NCI-H82 treated with DMSO at 0.1 percent for 48 hours (cell line): ENCODE measurements at regions not wholly inside any gene's neighbourhood (a gene's known extent, or its start where the extent isn't known, plus 50 kb on each side); places are given as distances from the start of the nearest gene placed in this dataset.
A peak's percentile ranks its signal among the peaks of the same experiment; 100 is the strongest.
"Not testable (repeated sequence)": the region's sequence is repeated elsewhere in the genome, so short reads cannot be mapped to it uniquely, and the experiment has no call there.

Source experiments
- DNase-seq: peaks from one replicate; lab custom pipeline; 2025; ENCODE audit not compliant: unreplicated experiment; lab: John Stamatoyannopoulos, UW

DNA sequence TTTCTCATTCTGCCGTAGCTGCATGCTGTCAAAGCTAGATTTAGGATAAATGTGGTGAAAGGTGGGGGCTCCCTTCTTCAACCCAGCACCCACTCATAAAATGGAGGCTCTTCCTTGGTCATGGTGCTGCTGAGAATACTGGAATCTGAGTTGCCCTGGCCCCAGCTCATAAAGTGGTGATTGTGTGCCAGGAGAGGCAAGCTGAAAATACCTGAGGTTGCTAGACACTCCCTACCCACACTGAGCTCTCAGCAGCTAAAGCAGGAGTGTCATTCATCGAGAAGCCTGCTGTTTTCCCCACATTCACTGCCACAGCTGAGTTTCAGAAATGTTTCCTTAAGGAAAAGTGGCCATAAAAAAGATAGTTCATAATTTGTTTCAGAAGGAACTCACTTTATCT is 297.1 kb upstream of the RBMS1 start:
- DNase-seq: no peak

DNA sequence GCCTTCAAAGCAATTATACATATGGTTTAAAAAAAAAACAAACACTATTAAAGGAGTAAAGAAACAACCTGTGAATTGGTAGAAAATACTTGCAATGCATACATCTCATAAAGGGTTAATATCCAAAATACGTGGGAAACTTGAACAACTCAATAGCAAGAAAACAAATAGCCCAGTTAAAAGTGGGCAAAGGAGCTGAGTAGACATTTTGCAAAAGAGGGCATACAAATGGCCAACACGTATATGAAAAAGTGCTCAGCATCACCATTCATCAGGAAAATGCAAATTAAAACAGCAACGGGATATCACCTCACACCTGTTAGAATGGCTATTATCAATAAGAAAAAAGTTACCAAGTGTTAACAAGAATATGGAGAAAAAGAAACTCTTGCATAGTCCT is 298.3 kb upstream of the RBMS1 start:
- DNase-seq: no peak

DNA sequence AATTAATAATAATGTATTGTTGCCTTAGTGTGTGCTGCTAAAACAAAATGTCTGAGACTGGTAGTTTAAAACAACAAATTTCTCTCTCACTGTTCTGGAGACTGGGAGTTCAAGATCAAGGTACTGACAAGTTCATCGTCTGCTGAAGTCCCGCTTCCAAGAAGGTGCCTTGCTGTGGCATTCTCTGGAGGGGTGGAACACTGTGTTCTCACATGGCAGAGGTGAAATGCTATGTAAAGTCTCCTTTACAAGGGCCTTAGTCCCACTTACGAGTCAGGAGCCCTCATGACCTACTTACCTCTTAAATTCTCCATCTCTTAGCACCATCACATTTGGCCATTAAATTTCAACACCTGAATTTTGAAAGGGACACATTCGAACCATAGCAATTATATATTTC is 299.2 kb upstream of the RBMS1 start:
- DNase-seq: no peak

DNA sequence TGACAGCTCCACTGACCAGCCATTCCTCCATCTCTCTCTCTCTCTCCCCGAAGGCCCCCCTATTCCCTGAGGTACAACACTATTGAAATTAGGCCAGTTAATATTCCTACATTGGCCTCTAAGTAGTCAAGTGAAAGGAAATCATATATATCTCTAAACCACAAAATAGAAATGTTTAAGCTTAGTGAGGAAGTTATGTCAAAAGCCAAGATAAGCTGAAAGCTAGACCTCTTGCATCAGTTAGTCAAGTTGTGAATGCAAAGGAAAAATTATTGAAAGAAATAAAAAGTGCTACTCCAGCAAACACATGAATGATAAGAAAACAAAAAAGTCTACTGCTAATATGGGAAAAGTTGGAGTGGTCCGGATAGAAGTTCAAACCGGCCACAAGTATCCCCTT is 301.3 kb upstream of the RBMS1 start:
- no peak for DNase-seq

DNA sequence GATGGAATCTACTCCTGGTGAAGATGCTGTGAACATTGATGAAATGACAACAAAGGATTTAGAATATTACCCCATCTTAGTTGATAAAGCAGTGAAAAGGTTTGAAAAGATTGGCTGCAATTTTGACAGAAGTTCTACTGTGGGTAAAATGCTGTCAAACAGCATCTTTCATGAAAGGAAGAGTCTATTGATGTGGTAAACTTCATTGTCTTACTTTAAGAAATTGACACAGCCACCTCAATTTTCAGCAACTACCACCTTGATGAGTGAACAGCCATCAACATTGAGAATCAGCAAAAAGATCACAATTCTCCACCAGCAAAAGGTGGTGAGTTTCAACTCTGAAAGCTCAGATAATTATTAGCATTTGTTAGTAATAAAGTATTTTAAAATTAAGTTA is 310.3 kb upstream of the RBMS1 start:
- no peak for DNase-seq

DNA sequence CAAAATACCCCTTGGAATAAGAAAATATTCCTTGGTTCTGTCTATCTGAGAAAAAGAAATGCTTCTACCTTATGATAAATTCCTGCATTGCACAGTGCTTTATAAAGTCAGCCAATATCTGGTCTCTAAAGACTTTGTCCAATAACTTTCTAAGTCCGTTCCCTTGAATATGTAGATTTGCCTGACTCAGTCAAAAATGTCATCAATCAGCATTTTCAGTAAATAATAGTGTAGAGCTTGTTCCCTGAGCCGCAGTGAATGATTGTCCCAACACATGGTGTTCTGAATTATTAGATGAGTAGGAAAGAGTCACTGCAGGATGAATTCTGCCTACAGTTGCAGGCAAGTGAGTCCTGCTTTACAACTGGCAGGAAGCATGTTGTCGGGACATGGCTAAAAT is 316.8 kb upstream of the RBMS1 start:
- no peak for DNase-seq

DNA sequence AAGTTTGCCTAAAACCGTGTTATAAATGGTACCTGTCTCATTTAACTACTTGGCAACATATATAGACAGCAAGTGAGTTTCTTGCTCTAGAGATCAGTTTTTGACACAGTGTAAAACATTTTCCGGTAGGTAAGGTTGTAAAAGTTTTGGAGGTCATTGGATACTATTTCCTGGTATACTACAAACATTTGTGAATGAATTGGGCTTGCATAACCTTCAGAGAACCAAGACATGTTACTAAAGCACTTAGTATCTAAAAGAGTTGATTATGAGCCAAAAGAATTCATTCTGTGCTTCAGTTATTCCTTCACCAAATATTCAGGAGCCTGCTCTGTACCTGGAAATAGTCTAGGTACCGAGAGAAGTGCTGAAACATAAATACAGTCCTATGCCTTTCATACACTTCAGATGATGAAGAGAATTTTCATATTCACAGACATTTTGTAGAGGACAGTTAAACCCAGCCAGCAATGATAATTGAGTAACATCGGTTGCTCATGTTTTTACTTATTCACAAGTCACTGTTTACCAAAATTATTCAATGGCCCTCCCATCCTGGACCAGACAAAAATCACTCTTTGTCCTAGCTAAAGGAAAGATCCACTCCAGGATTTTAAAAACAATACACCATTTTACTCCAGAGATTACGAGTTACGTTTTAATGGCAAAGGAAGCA is 319.4 kb upstream of the RBMS1 start:
- no peak for DNase-seq

DNA sequence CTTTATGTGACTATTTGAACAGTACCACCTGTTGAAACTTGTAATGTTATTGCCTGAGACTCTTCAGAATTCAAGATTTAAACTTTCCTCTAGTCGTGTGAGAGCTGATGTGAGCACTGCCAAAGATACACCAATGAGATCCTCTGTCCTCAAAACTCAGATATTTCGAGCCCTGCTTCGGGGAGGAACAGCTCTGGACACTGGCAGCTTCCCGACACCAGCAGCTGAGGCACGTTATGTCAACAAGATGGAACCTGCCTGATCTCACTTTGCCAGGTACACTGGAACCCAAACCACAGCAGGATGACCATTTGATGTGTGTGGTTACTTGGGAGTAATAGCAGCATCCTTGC is 319.9 kb upstream of the RBMS1 start:
- DNase-seq: no peak

DNA sequence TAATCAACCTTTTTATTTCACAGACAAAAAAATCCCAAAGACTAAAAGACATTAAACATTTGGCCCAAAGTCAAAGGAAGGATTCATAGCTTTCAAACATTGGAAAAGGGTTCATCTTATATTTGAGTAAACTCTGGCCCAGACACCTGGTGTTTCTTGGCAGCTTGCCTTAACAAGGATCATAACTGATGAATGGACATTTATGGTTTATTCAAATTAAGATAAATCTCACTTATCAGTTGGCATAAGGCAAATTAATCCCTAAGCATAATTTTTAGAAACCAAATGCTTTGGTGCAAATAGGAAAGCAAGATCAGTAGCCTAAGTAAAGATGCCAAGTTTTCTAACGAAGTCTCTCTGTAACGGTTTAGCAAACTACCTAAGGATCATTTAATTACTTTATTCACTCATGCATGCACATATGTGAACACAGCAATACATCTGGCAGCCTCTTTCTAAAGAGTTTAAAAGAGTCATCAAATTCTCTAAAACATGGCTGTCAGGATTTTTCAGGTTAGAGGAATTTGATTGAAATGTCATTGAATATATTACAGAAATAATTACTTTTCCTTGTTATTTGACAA is 323.4 kb upstream of the RBMS1 start:
- DNase-seq: no peak

DNA sequence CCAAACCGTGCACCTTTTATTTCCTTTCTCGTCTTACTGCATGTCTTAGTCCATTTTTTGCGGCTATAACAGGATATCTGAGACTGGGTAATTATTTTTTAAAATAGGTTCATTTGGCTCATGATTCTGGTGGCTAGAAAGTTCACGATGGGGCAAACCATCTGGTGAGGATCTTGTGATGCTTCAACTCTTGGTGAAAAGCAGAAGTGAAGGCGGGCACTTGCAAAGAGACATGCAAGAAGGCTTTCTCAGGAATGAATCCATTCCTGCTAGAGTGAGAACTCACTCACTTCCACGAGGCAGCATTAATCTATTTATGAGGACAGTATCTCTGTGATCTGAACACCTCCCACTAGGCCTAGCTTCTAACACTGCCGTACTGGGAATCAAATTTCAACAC is 327.1 kb upstream of the RBMS1 start:
- DNase-seq: no peak

DNA sequence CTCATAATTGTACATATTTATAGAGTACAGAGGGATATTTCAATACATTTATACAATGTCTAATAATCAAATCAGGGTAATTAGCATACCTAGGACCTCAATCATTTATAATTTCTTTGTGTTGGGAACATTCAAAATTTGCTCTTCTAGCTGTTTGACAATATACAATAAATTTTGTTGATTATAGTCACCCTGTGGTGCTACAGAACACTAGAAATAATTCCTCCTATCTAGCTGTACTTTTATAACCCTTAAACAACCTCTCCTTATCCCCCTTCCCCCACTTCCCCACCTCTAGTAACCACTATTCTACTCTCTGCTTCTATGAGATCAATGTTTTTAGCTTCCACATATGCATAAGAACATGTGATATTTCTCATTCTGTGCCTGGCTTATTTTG is 328.4 kb upstream of the RBMS1 start:
- DNase-seq: no peak

DNA sequence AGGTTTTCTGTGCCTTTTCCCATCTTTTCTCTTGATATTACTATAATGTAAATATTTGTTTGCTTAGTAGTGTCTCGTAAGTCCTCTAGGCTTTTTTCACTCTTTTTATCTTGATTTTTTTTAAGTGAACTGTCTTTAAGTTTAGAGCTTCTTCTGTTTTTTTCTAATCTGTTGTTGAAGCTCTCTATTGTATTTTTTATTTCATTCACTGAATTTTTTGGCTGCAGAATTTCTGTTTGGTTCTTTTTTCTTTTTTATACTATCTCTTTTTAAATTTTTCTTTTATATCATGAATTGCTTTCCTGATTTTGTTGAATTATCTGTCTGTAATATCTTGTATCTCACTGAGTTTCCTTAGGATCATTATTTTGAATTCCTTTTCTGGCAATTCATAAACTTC is 331.8 kb upstream of the RBMS1 start:
- no peak for DNase-seq

DNA sequence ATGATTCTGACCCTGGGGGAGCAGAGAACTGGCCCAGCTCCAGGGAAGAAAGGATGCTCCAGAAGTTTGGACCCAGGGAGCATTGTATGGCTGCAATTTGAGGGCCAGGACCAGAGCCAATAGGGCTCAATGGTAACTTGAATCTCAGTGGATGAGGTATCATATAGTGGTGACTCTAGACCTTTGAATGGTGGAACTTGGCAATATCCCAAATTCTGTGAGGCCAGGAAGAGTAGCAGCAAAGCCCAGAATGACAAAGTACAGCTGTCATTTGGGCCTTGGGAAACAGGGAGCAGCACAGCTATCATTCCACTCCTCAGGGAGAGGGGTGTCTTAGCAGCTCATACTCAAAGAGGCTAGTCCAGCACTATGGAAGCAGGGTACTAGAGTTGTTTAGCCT is 332.9 kb upstream of the RBMS1 start:
- DNase-seq: no peak

DNA sequence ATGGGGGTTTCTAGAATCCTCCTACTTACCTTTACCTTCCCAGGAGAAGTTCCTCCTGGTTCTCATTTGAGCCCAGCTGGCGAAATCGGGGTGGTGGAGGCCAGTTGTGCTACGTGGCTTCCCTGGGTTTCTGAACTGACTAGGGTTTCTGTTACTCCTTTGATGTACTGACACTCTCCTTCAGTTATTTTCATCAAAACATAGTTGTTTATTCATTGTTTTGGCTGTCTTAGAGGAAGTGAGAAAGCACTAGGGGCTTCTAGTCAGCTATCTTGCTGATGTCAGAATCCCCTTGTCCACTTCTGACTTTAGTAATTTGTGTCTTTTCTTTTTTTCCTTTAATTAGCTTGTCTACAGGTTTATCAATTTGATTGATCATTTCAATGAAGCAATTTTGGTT is 332.2 kb upstream of the TANK start:
- DNase-seq: no peak

DNA sequence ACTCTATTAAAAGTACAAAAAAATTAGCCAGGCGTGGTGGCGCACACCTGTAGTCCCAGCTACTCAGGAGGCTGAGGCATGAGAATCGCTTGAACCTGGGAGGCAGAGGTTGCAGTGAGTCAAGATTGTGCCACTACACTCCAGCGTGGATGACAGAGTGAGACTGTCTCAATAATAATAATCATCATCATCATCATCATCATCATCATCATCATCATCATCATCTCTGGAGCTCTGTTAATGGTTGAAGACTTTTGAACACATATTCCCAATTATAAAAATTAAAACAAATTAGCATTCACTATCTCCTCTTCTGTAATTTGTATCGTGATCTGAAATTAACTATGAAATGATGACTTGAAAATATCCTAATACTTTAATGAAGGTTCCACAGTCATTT is 327.8 kb upstream of the TANK start:
- DNase-seq: not testable (repeated sequence)

DNA sequence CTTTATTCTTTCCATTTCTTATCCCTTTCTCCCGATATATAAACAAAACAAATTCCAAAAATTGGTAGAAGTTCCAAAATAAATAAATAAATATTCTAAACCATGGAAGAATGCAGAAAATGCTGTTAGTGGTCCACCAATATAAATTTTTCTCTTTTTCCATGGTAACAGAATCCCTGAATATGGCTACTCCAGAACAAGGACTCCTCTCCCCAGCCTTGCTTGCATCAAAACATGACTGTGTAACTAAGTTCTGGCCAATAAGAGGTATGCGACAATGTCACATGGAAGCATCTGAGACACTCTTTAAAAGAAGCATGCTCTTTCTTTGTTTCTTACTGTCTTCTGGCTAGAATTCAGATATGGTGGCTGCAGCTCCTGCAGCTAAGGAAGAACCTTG is 325.1 kb upstream of the TANK start:
- DNase-seq: no peak

DNA sequence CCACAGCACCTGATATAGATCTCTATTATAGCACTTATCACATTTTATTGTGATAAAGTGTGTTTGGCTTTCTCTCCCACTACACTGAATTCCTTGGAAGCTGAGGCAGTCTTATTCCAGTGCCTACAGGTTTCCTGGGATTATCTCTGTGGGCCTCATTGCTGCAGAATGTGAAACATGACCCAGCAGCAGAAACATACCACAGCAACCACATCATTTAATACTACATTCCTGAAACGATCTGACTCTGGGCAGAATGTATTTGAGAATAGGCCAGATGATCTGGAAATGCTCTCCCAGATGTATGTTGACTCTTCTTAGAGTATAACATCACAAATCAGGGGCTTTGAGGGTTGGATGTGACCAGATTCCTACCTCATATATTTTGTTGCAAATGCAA is 323.5 kb upstream of the TANK start:
- DNase-seq: no peak

DNA sequence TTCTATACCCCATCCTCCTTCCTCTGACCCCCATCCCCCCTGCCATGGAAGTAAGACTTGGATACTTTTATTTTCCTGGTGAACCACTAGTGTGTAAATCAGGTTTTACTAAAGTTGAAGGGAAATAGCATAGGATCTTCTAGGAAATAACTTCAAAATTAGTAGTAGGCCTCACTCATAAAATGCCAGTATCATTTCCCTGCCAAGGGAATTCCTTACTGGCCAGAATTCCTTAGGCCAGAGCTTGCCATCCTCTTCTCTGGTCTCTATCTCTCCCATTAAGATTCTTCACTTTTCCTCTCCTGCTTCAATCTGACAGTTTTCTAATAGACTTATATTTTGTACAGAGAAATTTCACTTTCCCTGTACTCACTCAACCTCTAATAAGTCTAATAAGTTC is 322.8 kb upstream of the TANK start:
- DNase-seq: no peak

DNA sequence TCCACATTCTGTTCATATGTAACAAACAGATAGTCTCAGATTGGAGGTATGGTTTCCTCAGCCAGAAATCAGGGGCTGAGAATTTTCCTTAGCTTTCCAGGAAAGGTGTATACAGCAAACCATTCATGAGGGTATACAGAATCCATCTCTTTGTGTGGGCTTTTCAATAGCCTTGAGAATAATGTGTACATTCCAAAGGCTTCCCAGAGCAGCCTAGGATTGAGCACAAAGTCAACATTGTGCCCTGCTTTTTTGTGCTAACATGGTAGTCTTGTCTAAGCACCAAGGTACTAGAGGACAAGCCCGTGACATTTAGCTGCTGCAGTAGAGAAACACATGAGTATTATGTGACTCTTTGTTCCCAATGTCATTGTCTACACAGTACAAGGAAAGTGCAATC is 322.1 kb upstream of the TANK start:
- no peak for DNase-seq

DNA sequence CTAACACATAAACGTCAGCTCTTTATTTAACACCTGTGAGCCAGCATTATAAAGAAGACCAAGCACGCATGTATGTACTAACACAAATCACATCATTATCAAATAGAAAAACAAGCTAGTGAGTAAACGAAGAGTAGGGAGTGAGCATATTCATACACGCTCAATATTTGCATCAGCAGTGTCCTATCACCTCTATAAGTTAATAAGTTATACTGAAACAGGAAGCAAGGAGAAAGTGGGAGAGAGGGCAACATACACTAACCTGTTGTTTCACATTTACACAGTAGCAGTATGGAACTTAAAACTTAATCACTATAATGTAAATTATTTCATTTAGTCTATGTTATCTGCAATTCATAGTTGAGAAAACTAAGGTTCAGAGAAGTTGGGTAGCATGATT is 321.5 kb upstream of the TANK start:
- DNase-seq: no peak

DNA sequence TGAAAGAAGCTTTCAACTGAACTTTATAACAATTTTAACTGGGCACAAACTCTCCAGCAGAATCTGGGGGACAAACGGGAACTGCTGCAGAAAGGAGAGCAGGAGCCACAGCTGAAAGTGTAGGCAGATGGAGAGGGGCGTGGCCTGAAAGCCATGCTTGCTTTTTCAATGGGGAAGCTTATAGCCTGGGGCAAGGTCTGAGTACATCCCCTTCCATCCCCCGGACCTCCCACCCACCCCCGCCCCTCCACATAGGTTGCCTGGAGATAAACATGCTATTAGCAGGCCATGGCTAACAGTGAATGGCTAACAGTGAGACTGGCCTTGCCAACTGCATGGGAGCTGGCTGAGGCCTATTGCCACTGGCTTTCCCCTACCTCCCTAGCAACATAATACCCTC is 317.9 kb upstream of the TANK start:
- DNase-seq: peak; percentile 34

DNA sequence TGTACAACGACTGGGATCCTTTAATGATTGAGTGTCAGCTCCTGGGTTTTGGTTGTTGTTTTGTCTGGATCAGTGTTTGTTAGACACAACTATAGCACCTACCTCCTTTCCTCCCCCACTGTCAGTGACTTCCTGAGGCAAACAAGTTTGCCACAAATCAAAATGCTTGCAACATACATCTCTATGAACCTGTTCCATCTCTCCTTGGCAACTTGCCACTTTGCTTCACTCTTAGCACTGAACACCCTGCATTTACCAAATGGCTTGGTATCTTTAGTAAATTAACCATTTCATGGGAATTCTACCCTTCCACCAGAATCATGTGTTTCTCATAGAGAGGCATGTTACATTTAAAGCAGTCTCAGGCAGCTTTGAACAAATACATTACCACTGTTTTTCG is 301.1 kb upstream of the TANK start:
- no peak for DNase-seq

DNA sequence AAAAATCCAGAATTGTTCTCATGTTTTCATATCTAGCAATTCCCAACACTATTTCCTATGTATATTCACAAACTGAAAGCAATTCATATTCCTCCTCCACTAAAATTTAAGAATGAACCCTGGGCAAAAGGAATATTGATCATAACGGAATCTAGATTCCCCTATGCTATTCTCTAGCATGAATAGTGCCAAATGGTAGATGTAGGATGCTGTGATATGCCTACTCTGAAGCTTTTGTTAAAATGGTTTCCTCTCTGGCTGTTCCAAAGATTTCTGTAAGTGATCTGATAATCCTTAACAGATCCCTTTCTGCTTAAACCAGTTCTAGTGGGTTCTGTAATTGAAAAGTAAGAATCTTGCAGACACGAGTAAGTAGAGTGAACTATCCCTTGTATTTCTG is 298.0 kb upstream of the TANK start:
- DNase-seq: no peak

DNA sequence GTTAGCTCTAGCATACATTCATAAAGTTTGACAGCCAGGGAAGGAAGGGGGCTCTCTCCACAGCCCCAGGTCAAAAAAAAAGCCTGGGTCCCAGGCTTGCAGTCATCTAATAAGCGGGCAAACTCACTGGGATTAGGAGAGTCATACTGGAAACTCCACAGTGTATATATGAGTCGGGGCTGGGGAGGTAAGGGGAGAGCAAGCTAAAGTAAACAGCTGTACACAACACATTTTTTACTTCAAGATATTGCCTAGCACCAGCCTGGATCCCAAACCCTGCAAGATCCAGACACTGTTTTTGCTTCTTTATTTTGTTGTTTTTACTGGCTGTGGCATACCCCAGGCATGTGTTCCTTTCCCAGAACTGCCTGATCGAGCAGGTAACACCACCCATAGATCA is 291.3 kb upstream of the TANK start:
- DNase-seq: no peak
